PC-3 (cell line): ENCODE measurements at regions not wholly inside any gene's neighbourhood (a gene's known extent, or its start where the extent isn't known, plus 50 kb on each side); places are given as distances from the start of the nearest gene placed in this dataset.
"Not testable (repeated sequence)": the region's sequence is repeated elsewhere in the genome, so short reads cannot be mapped to it uniquely, and the experiment has no call there.

Source experiments
- ATAC-seq: fragments of 200-7000 bp; cut with Tn5 transposase; 2 replicates; pipeline ENCODE4 v1.9.1; 2020; ENCODE audit warnings: mild to moderate bottlenecking, moderate library complexity
- BruUV-seq: library from RNA; stranded (reverse); fragments of 400-500 nt; replicated peaks from 2 replicates; lab custom pipeline; 2021; lab: Mats Ljungman, UMichigan
- CTCF ChIA-PET: fragments of 300-600 bp; sonication (Branson Sonifier 250); formaldehyde crosslinking; loops from one replicate; lab custom pipeline; 2022; ENCODE audit warnings: antibody characterized with exemption; lab: Charles Lee
- POLR2A ChIA-PET: fragments of 300-600 bp; sonication (Branson Sonifier 250); formaldehyde crosslinking; loops from one replicate; lab custom pipeline; 2022; ENCODE audit warnings: antibody characterized with exemption; ENCODE audit not compliant: unreplicated experiment; lab: Charles Lee
- DNase-seq: peaks from one replicate; pipeline ENCODE4 v3.0.0-alpha.2; 2015
- H2AFZ ChIP-seq: fragments of 300-600 bp; sonication (generic); 2 replicates; pipeline ENCODE4 v1.6.0; 2016; ENCODE audit warnings: antibody characterized with exemption, low read length
- H3F3A ChIP-seq: fragments of 300-600 bp; sonication (generic); one replicate; pipeline ENCODE4 v1.6.0; 2017; ENCODE audit warnings: antibody characterized with exemption, low read length, control low read depth, mild to moderate bottlenecking; ENCODE audit not compliant: unreplicated experiment
- H3K27ac ChIP-seq: fragments of 300-600 bp; sonication (generic); 2 replicates; pipeline ENCODE4 v1.5.1; 2016; ENCODE audit warnings: mild to moderate bottlenecking, low read length
- H3K27me3 ChIP-seq: fragments of 300-600 bp; sonication (generic); 2 replicates; pipeline ENCODE4 v1.6.1; 2016; ENCODE audit warnings: low read length, mixed read lengths
- H3K36me3 ChIP-seq: fragments of 300-600 bp; sonication (generic); 2 replicates; pipeline ENCODE4 v1.6.1; 2016; ENCODE audit warnings: low read depth, mixed run types, low read length, mixed read lengths
- H3K4me1 ChIP-seq: fragments of 300-600 bp; sonication (generic); 2 replicates; pipeline ENCODE4 v1.5.1; 2016; ENCODE audit warnings: low read length; ENCODE audit not compliant: insufficient read depth
- H3K4me2 ChIP-seq: fragments of 300-600 bp; sonication (generic); 2 replicates; pipeline ENCODE4 v1.6.0; 2016; ENCODE audit warnings: low read length
- H3K4me3 ChIP-seq: fragments of 300-600 bp; sonication (generic); 2 replicates; pipeline ENCODE4 v1.5.1; 2016; ENCODE audit warnings: mild to moderate bottlenecking, low read length, mixed read lengths
- H3K79me2 ChIP-seq: fragments of 300-600 bp; sonication (generic); 2 replicates; pipeline ENCODE4 v1.6.1; 2017; ENCODE audit warnings: low read length, mixed read lengths
- H3K9ac ChIP-seq: fragments of 300-600 bp; sonication (generic); 2 replicates; pipeline ENCODE4 v1.6.0; 2016; ENCODE audit warnings: mild to moderate bottlenecking, low read length
- H3K9me2 ChIP-seq: fragments of 300-600 bp; sonication (generic); replicated peaks from 2 replicates; pipeline ENCODE4 v1.6.1; 2016; ENCODE audit warnings: mixed run types, low read length, mixed read lengths
- H3K9me3 ChIP-seq: fragments of 300-600 bp; sonication (generic); 2 replicates; pipeline ENCODE4 v1.6.1; 2016; ENCODE audit warnings: low read length, mixed read lengths
- H4K20me1 ChIP-seq: fragments of 300-600 bp; sonication (generic); 2 replicates; pipeline ENCODE4 v1.6.1; 2016; ENCODE audit warnings: low read length, mixed read lengths
- CTCF ChIP-seq: fragments of 300-600 bp; sonication (generic); conservative IDR thresholded peaks from 2 replicates; pipeline ENCODE4 v1.5.1; 2017; ENCODE audit warnings: antibody characterized with exemption, low read depth, mild to moderate bottlenecking, low read length
- EZH2 ChIP-seq: fragments of 300-600 bp; sonication (generic); IDR thresholded peaks from one replicate; pipeline ENCODE4 v1.6.1; 2017; ENCODE audit warnings: antibody characterized with exemption, mild to moderate bottlenecking, low read length; ENCODE audit not compliant: unreplicated experiment
- EZH2phosphoT487 ChIP-seq: fragments of 300-600 bp; sonication (generic); IDR thresholded peaks from 2 replicates; pipeline ENCODE4 v1.6.1; 2018; ENCODE audit warnings: mild to moderate bottlenecking, antibody characterized with exemption, low read length, borderline replicate concordance
- intact Hi-C: fragments of 100-400 bp; cut with micrococcal nuclease; formaldehyde crosslinking; loops from 2 replicates; pipeline ENCODE4 v1.9.0; 2023

- CTCF ChIA-PET, H2AFZ ChIP-seq, H3K4me1 ChIP-seq, H3F3A ChIP-seq, H3K36me3 ChIP-seq, H3K79me2 ChIP-seq, BruUV-seq, H3K27ac ChIP-seq, H3K27me3 ChIP-seq, H3K9me3 ChIP-seq, intact Hi-C loops, H3K9me2 ChIP-seq, H3K4me3 ChIP-seq, H3K9ac ChIP-seq, H4K20me1 ChIP-seq, H3K4me2 ChIP-seq, DNase-seq, POLR2A ChIA-PET, ATAC-seq: not testable (repeated sequence)
Observed at GRCh38 chr9:65462476-65462875, 177.5 kb upstream of the FOXD4L5 start.

- BruUV-seq, result no TSS peak
- Histone ChIP-seq H3K9me3 (no peaks in the 10 kb centered on the region), H3K4me3 (no peak overlapping the region), H3K4me2 (no peak overlapping the region), H3K4me1 (no peaks in the 10 kb centered on the region), H4K20me1 (no peaks in the 10 kb centered on the region), H3F3A (no peaks in the 10 kb centered on the region), H2AFZ (no peak overlapping the region), H3K79me2 (no peaks in the 10 kb centered on the region), H3K9me2 (no peaks in the 10 kb centered on the region), H3K27me3 (no peaks in the 10 kb centered on the region), H3K27ac (no peak overlapping the region), H3K9ac (no peak overlapping the region), H3K36me3 (no peaks in the 10 kb centered on the region)
- ChIA-PET POLR2A (no interaction called here), CTCF (no interaction called here)
- ATAC-seq (no peak), DNase-seq (no peak)
- intact Hi-C loops, result no loop called here
- no peak for TF ChIP-seq CTCF
- TF ChIP-seq EZH2phosphoT487, result no peak
- no peak for TF ChIP-seq EZH2
Observed at GRCh38 chr9:65459756-65460320, 174.8 kb upstream of the FOXD4L5 start.

- no peaks in the 10 kb centered on the region for H3K27me3 ChIP-seq
- H3K4me2 ChIP-seq, result no peak overlapping the region
- H3K36me3 ChIP-seq, result no peaks in the 10 kb centered on the region
- no peaks in the 10 kb centered on the region for H4K20me1 ChIP-seq
- no peak overlapping the region for H3K27ac ChIP-seq
- H3K9me3 ChIP-seq, result no peaks in the 10 kb centered on the region
- ChIA-PET POLR2A (no interaction called here), CTCF (no interaction called here)
- no peak overlapping the region for H2AFZ ChIP-seq
- DNase-seq, result no peak
- no TSS peak for BruUV-seq
- no peaks in the 10 kb centered on the region for H3F3A ChIP-seq
- no peaks in the 10 kb centered on the region for H3K79me2 ChIP-seq
- H3K9ac ChIP-seq, result no peak overlapping the region
- TF ChIP-seq EZH2 (no peak), CTCF (no peak), EZH2phosphoT487 (no peak)
- no peaks in the 10 kb centered on the region for H3K4me1 ChIP-seq
- intact Hi-C loops, result no loop called here
- no peak overlapping the region for H3K4me3 ChIP-seq
- no peaks in the 10 kb centered on the region for H3K9me2 ChIP-seq
- no peak for ATAC-seq
Observed at GRCh38 chr9:65458992-65459391, 174.0 kb upstream of the FOXD4L5 start.
